Activated CD4-positive, alpha-beta T cell treated with anti-CD3 and anti-CD28 coated beads for 24 hours (primary cell): ENCODE measurements at regions not wholly inside any gene's neighbourhood (a gene's known extent, or its start where the extent isn't known, plus 50 kb on each side); places are given as distances from the start of the nearest gene placed in this dataset.
"Not testable (repeated sequence)": the region's sequence is repeated elsewhere in the genome, so short reads cannot be mapped to it uniquely, and the experiment has no call there.

Experiments
- DNase-seq, 2 donors: peaks; one replicate each; pipeline ENCODE4 v3.0.0-alpha.2; 2020; ENCODE audit warnings: low read depth in 2 of 2

GRCh38 chr12:114504311-114504710 lies 98.4 kb upstream of the TBX5 start:
- no peak for DNase-seq

- no peak for DNase-seq
Measured at GRCh38 chr12:114501474-114501807, 95.5 kb upstream of the TBX5 start.

GRCh38 chr12:114500775-114501473 lies 95.0 kb upstream of the TBX5 start:
- DNase-seq: no peak

GRCh38 chr12:114500131-114500530 lies 94.2 kb upstream of the TBX5 start:
- DNase-seq: no peak

- no peak for DNase-seq
Measured at GRCh38 chr12:114499338-114499737, 93.4 kb upstream of the TBX5 start.

- DNase-seq: no peak
Measured at GRCh38 chr12:114491916-114492315, 86.0 kb upstream of the TBX5 start.

- not testable (repeated sequence) for DNase-seq
Measured at GRCh38 chr12:114484822-114485459, 79.0 kb upstream of the TBX5 start.

- DNase-seq: no peak
Measured at GRCh38 chr12:114483996-114484395, 78.1 kb upstream of the TBX5 start.

GRCh38 chr12:114481200-114481535 lies 75.2 kb upstream of the TBX5 start:
- no peak for DNase-seq

- no peak for DNase-seq
Measured at GRCh38 chr12:114480337-114481199, 74.6 kb upstream of the TBX5 start.

- DNase-seq: no peak
Measured at GRCh38 chr12:114479831-114480230, 73.9 kb upstream of the TBX5 start.

- DNase-seq: no peak
Measured at GRCh38 chr12:114478865-114479264, 72.9 kb upstream of the TBX5 start.

- no peak for DNase-seq
Measured at GRCh38 chr12:114477989-114478395, 72.0 kb upstream of the TBX5 start.

GRCh38 chr12:114476159-114476558 lies 70.2 kb upstream of the TBX5 start:
- no peak for DNase-seq

GRCh38 chr12:114473717-114474116 lies 67.8 kb upstream of the TBX5 start:
- no peak for DNase-seq

GRCh38 chr12:114473018-114473417 lies 67.1 kb upstream of the TBX5 start:
- DNase-seq: no peak

- no peak for DNase-seq
Measured at GRCh38 chr12:114457620-114458019, 51.7 kb upstream of the TBX5 start.
